Chondrocyte (in vitro differentiated cells): ENCODE measurements at regions not wholly inside any gene's neighbourhood (a gene's known extent, or its start where the extent isn't known, plus 50 kb on each side); places are given as distances from the start of the nearest gene placed in this dataset.

Source experiments
- DNase-seq: peaks from one replicate; pipeline ENCODE4 v3.0.0; 2021; ENCODE audit warnings: mixed read lengths, low spot score
- H3K27ac Mint-ChIP-seq: one replicate; pipeline ENCODE4 v1.8.0; 2021; ENCODE audit warnings: mild to moderate bottlenecking, moderate library complexity, mixed read lengths; ENCODE audit not compliant: unreplicated experiment
- H3K27me3 Mint-ChIP-seq: 2 replicates; pipeline ENCODE4 v1.8.0; 2021; ENCODE audit warnings: low read depth, mixed read lengths
- H3K36me3 Mint-ChIP-seq: 2 replicates; pipeline ENCODE4 v1.8.0; 2021; ENCODE audit warnings: low read depth, mixed read lengths
- H3K4me1 Mint-ChIP-seq: 2 replicates; pipeline ENCODE4 v1.8.0; 2021; ENCODE audit warnings: low read depth, mild to moderate bottlenecking, mixed read lengths
- H3K4me3 Mint-ChIP-seq: one replicate; pipeline ENCODE4 v1.8.0; 2021; ENCODE audit warnings: mild to moderate bottlenecking, moderate library complexity, mixed read lengths; ENCODE audit not compliant: unreplicated experiment
- H3K9me3 Mint-ChIP-seq: 2 replicates; pipeline ENCODE4 v1.8.0; 2021; ENCODE audit warnings: low read depth, mixed read lengths
- CTCF ChIP-seq: fragments of 200-600 bp; sonication (generic); IDR thresholded peaks from 2 replicates; pipeline ENCODE4 v1.5.0; 2021; ENCODE audit warnings: antibody characterized with exemption, mild to moderate bottlenecking, moderate library complexity

- DNase-seq: no peak
- Mint-ChIP-seq H3K27ac (no peak overlapping the region), H3K36me3 (peaks cover 3% of the 10 kb centered on the region), H3K27me3 (peaks cover 37% of the 10 kb centered on the region), H3K4me1 (peaks cover 7% of the 10 kb centered on the region), H3K9me3 (no peaks in the 10 kb centered on the region), H3K4me3 (peak overlapping the region; percentile 44)
- no peak for TF ChIP-seq CTCF
Measured at GRCh38 chr11:115716601-115717529, 212.7 kb upstream of the CADM1 start.

DNA sequence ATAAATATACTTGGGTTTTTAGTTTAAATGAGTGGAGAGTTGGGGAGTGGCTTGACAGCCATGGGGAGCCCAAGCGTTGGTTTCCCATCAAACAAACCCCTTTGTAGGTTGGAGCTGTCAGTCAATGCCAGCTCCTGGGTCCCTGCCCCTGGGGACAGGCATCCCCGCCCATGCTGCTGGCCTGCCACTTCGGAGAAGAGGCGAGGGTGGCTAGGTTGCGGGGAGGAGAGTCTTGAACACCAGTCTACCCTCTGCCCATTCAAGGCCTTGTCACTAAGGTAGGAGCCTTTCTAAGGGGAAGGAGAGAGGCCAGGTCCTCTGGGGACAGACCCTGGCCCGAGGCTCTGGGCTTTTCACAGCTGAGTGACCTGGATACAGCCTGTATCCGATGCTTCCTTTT is 211.9 kb upstream of the CADM1 start:
- peaks cover 45% of the 10 kb centered on the region for H3K27me3 Mint-ChIP-seq
- no peaks in the 10 kb centered on the region for H3K9me3 Mint-ChIP-seq
- TF ChIP-seq CTCF: no peak
- H3K36me3 Mint-ChIP-seq: peaks cover 3% of the 10 kb centered on the region
- DNase-seq: no peak
- no peak overlapping the region for H3K4me3 Mint-ChIP-seq
- no peak overlapping the region for H3K27ac Mint-ChIP-seq
- H3K4me1 Mint-ChIP-seq: peaks cover 7% of the 10 kb centered on the region

DNA sequence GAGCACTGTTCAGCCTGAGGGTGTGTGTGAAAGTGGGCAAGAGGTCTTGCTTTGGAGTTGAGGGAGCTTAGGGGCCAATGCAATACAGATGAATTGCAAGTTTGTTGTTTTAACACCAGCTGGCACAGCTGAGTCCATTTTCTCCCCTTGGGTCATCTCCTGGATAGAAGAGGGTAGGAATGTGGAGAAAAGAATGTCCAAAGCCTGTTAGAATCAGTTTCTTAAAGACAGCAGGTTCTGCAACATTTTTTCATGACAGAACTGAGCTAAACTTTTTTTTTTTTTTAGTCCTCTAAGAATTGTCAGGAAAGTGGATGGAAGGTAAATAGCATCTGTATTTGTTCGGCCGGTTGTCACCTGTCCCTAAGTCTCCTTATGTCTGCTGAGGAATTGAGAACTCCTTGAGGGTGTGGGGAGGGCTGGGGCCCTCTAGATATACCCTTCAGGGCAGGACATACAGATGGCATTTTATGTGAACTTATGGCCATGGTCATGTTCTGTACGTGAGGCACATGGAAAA is 211.1 kb upstream of the CADM1 start:
- peaks cover 3% of the 10 kb centered on the region for H3K36me3 Mint-ChIP-seq
- no peak for TF ChIP-seq CTCF

DNA sequence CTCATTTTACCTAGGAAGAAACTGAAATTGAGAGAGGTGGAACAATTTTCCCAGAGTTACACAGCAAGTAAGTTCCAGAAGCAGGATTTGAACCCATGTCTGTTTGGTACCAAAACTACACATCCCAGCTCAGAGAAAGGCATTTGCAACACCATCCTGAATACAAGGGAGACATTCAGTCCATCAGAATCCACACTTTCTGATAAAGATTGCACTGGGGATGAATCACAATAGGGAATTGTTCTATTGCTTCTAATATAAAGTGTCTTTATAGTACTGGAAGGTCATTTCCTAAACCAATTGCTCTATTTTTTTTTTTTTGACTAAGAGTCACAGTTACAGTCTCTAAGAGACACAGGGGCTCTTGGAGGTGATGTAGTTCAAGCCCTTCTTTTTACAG is 208.1 kb upstream of the CADM1 start:
- H3K9me3 Mint-ChIP-seq: no peaks in the 10 kb centered on the region
- H3K27me3 Mint-ChIP-seq: peaks cover 54% of the 10 kb centered on the region
- peaks cover 3% of the 10 kb centered on the region for H3K36me3 Mint-ChIP-seq
- DNase-seq: no peak
- no peak overlapping the region for H3K27ac Mint-ChIP-seq
- H3K4me1 Mint-ChIP-seq: peaks cover 11% of the 10 kb centered on the region
- H3K4me3 Mint-ChIP-seq: no peak overlapping the region
- no peak for TF ChIP-seq CTCF

More for the DNA sequence above, 211.1 kb upstream of the CADM1 start:
- no peaks in the 10 kb centered on the region for H3K9me3 Mint-ChIP-seq
- no peak overlapping the region for H3K27ac Mint-ChIP-seq
- H3K4me1 Mint-ChIP-seq: peaks cover 7% of the 10 kb centered on the region
- H3K27me3 Mint-ChIP-seq: peaks cover 51% of the 10 kb centered on the region
- no peak for DNase-seq
- no peak overlapping the region for H3K4me3 Mint-ChIP-seq

DNA sequence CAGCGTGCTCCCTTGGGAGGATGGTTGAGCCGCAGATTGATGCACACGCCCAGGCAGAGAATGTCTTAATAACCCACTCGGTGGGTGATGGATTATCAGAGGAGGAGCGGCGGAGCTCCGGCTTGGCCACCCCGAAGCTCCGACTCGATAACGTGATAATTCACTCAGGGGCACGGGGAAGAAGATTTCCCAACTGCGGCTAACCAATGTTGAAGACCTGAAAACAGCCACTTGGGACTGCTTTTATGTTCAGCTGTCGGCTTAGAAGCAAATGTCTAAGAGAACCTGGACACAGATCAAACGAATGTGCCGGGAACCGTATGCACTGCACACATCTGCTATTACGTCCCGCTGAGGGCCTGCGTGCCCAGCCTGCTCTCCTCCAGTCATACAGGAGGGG is 206.8 kb upstream of the CADM1 start:
- Mint-ChIP-seq H3K9me3 (no peaks in the 10 kb centered on the region), H3K4me3 (no peak overlapping the region), H3K27me3 (peaks cover 46% of the 10 kb centered on the region), H3K36me3 (no peaks in the 10 kb centered on the region), H3K4me1 (peaks cover 12% of the 10 kb centered on the region), H3K27ac (no peak overlapping the region)
- TF ChIP-seq CTCF: no peak
- DNase-seq: no peak
